ENCODE measurements at regions not wholly inside any gene's neighbourhood (a gene's known extent, or its start where the extent isn't known, plus 50 kb on each side); places are given as distances from the start of the nearest gene placed in this dataset.
"Not testable (repeated sequence)": the region's sequence is repeated elsewhere in the genome, so short reads cannot be mapped to it uniquely, and the experiment has no call there.

- in situ Hi-C loops (cut with MboI; ENCODE audit: low sequenced_read_pairs) = not testable (repeated sequence)
These were observed 215.1 kb upstream of the CCL2 start for GRCh38 chr17:34039759-34040555.

DNA sequence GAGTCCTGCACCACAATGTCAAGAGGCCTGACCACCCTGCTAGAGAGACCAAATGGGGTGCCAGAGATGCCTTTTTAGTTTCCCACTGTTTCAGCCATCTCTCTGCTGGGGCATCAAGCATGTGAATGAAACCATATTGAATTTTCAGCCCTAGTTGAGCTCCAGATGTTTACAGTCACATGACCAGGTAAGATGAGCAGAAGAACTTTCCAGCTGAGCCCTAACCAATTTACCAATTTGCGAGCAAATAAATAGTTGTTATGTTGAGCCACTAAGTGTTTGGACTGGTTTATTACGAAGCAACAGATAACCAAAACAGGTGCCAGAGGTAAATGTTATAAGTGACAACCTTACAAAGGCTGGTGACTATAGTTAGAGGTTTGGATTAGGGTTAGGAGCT, 209.1 kb upstream of the CCL2 start:
- in situ Hi-C loops (cut with MboI; ENCODE audit: low sequenced_read_pairs) = no loop called here

DNA sequence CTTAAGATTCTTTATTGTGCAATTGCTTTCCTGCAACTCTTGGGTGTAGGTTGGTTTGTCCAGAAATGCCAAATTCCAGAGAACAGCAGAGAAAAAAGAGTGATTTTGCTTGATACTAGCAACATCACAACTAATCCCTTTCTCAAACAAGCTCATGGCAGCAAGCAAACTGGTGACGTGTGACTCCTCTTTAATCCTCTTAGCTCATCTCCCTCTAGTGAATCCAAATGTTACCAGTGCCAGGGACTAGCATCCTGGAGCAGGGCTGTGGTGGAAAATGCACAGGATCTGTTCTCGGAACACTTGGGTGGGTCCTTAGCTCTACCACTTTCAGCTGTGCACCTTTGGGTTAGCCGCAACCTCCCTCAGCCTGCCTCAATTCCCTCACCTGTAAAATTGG, 204.0 kb upstream of the CCL2 start:
- in situ Hi-C loops (cut with MboI; ENCODE audit: low sequenced_read_pairs) = no loop called here

- in situ Hi-C loops (cut with MboI; ENCODE audit: low sequenced_read_pairs) = no loop called here
These were observed 200.6 kb upstream of the CCL2 start for GRCh38 chr17:34054495-34054894.

- in situ Hi-C loops (cut with MboI; ENCODE audit: low sequenced_read_pairs) = no loop called here
These were observed 199.5 kb upstream of the CCL2 start for GRCh38 chr17:34055606-34056005.

DNA sequence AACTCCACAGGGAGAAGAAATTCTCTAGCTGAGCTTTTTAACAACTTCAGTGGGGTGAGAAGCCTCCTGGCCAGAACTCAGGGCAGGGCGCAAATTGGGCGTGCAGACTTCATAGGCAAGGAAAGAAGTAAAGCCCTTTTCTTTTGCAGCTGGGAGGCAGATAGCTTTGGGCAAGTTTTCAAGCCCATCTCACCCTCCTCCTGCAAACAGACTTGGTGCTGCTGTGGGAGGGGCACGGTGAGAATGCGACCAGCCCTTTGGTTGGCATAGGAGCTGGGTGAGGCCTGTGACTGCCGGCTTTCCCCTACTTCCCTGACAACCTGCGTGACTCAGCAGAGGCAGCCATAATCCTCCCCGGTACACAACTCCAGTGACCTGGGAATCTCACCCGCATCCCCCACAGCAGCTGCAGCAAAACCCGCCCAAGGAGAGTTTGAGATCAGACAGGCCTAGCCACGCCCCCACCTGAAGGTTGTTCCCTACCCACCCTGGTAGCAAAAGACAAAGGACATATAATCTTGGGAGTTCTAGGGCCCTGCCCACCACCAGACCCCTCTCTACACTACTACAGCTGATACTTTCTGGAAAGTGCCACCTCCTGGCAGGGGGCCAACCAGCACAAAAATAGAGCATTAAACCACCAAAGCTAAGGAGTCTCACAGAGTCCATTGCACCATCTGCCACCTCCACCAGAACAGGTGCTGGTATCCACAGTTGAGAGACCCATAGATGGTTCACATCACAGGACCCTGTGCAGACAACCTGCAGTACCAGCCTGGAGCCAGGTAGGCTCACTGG, 195.5 kb upstream of the CCL2 start:
- in situ Hi-C loops (cut with MboI; ENCODE audit: low sequenced_read_pairs) = no loop called here

DNA sequence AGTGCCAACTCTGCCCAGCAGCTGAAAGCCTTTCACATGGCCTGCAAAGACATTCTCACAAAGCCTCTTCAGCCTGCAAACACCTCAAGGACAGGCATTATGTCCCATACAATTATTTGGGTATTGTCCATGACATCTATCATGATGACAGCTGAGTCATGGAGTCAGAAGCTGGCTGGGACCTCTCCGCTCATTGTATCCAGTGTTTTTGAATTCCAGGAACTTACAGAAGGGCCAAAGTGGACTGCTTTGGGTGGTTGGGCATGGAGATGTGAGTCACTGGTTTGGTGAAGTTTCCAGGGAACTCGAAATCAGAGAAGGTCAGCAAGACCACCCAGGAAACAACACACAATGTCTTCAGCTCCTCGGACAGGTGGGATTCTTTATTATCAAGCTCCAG, 188.6 kb upstream of the CCL2 start:
- in situ Hi-C loops (cut with MboI; ENCODE audit: low sequenced_read_pairs) = no loop called here

DNA sequence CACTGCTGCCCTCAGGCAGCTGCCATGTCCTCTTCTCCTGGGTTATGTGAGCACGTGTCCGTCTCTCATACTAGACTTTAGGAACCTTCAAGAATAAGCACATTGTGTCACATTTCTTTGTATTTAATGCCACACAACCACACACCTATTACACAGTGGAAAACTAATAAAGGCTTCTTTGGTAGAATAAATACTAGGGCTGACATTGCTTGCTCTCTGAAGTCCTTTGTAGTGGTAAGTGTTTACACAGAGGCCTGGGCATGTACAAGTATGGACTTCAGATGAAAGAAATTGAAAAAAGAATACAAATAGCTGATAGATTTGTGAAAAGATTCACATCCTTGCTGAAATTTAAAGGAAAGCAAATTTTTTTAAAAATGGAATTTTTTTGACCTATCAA, 188.1 kb upstream of the CCL2 start:
- in situ Hi-C loops (cut with MboI; ENCODE audit: low sequenced_read_pairs) = no loop called here

- in situ Hi-C loops (cut with MboI; ENCODE audit: low sequenced_read_pairs) = no loop called here
These were observed 186.5 kb upstream of the CCL2 start for GRCh38 chr17:34068571-34068970.

- in situ Hi-C loops (cut with MboI; ENCODE audit: low sequenced_read_pairs) = no loop called here
These were observed 184.4 kb upstream of the CCL2 start for GRCh38 chr17:34070712-34071111.

- in situ Hi-C loops (cut with MboI; ENCODE audit: low sequenced_read_pairs) = no loop called here
These were observed 183.1 kb upstream of the CCL2 start for GRCh38 chr17:34071886-34072420.

DNA sequence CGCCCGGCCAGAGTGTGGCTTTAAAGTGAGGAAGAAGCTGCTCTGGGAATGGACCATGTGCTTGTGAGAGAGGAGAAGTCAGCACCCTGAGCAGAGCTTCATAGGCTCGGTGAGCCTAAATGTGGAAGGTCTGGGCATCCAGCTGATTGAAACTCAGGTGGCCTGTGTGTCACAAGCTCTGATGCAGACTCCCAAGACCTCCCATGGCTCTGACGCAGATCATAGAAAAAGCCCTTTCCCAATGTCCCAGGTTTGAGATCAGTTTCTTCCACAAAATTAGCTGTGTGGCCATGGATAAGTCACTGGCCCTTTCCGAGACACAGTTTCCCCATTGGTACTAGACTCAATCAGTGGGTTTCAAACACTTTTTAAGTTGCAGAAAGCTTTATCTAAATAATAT, 180.0 kb upstream of the CCL2 start:
- in situ Hi-C loops (cut with MboI; ENCODE audit: low sequenced_read_pairs) = no loop called here

- in situ Hi-C loops (cut with MboI; ENCODE audit: low sequenced_read_pairs) = no loop called here
These were observed 178.1 kb upstream of the CCL2 start for GRCh38 chr17:34076743-34077631.

GRCh38 chr17:34081269-34081668, 173.8 kb upstream of the CCL2 start:
- in situ Hi-C loops (cut with MboI; ENCODE audit: low sequenced_read_pairs) = no loop called here

- in situ Hi-C loops (cut with MboI; ENCODE audit: low sequenced_read_pairs) = no loop called here
These were observed 172.7 kb upstream of the CCL2 start for GRCh38 chr17:34082404-34082803.

GRCh38 chr17:34089042-34089441, 166.0 kb upstream of the CCL2 start:
- in situ Hi-C loops (cut with MboI; ENCODE audit: low sequenced_read_pairs) = not testable (repeated sequence)

GRCh38 chr17:34090593-34090992, 164.5 kb upstream of the CCL2 start:
- in situ Hi-C loops (cut with MboI; ENCODE audit: low sequenced_read_pairs) = no loop called here

DNA sequence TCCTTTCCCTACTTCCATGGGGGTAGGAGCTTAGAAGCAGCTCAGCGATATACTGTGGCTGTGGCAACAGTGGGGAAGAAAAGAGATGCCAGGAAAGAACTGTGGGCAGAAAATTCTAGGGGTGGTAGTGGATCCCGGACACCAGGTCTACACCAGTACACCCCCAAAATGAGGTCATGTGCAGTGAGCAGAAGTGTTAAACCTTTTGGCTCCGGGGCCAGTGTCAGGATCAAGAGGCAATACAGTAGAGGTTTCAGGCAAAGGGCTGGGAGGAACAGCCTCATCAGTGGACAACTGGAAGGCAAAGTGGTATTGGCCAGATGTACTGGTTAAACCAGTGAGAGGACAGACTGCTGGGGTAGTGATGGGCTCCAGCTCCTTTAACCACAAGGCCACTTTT, 163.1 kb upstream of the CCL2 start:
- in situ Hi-C loops (cut with MboI; ENCODE audit: low sequenced_read_pairs) = no loop called here

- in situ Hi-C loops (cut with MboI; ENCODE audit: low sequenced_read_pairs) = no loop called here
These were observed 160.0 kb upstream of the CCL2 start for GRCh38 chr17:34095106-34095505.

DNA sequence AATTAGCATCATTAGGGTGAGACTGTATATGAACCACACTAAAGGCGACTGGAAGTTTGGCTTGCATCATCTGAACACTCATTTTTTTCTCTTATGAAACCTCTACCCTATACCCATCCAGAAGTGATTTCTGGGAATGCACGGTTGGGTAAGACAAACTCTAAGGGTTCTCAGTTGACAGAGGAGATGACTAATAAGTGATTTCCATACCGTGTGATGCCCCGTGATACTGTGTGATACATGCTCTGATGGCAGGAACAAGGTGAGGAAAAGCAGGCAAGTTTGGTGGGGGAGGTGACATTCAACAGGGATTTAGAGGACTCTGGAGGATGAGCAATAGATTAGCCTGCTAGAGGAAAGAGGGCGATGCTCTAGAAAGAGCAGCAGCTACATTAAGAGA, 156.4 kb upstream of the CCL2 start:
- in situ Hi-C loops (cut with MboI; ENCODE audit: low sequenced_read_pairs) = no loop called here

DNA sequence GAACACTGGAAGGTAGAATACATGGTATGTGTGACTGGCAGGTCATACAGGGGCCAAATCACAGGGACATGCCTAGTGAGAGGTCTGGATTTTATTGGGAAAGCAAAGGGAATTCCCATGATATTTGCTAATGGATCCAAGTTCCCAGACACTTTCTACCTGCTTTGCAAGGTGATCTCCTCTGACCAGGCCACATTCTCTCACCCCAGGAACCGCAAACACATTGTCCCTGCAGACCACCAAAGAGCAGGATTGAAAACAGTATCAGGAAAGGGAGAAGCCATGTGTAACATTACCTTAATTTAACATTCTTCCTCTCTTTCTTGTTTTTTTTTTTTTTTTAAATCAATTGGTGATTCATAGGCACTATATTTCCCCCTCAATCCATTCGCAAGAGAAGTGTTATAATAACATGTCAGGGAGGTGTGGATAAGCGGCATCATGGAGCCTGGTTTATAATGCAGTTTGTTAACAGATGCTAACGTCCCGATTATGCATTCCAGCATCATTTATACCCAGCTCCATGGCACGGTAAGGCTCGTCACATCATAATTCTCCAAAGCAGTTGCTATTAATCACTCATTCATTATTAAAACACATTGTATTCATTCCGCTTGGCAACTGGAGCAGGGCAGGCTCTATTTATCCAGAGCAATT, 155.1 kb upstream of the CCL2 start:
- in situ Hi-C loops (cut with MboI; ENCODE audit: low sequenced_read_pairs) = no loop called here

Data from HL-60/S4 (cell line).